ENCODE measurements at regions not wholly inside any gene's neighbourhood (a gene's known extent, or its start where the extent isn't known, plus 50 kb on each side); places are given as distances from the start of the nearest gene placed in this dataset.

GRCh38 chr13:20334309-20334708, 102.2 kb upstream of the GJB6 start:
- no peak for TF ChIP-seq CTCF (IDR thresholded peaks at IDR 0.05)
- ATAC-seq (ENCODE audit: low FRiP score) (no peak), DNase-seq (ENCODE audit: low spot score) (no peak)

DNA sequence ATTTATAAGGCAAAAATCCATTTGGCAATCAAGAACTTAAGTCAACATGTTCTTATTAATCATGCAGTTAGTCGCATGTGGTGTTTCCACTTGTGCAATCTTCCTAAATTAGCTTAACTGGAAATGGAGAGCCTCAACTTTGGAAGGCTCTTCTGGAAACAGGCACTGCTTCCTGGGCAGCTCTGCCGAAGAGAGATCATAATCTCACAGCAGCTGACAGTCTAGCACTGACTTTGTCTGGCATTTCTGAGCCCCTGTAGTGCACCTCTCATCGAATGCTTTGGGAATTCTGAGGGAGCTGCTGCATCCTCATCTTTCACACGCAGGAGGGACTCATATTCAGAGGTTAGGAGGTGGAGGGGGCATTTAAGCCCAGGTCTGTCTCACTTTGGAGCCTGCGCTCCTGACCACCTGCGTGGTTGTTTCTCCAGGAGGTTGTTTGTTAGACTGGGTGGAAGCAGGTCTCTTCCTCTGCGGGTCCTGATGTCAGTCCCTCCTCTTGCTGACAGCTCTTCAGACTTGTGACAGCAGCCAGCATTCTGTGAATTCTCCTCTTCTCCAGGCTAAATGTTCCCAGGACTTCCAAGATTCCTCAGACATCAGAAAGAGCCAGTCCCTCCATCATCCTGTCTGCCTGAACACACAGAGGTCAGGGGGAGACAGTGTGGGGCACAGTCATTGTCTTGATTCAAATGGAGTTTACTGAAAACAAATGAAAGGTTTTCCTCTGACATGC, 100.4 kb upstream of the GJB6 start:
- no peak for ATAC-seq (ENCODE audit: low FRiP score)
- no peak for DNase-seq (ENCODE audit: low spot score)
- no peak for TF ChIP-seq CTCF (IDR thresholded peaks at IDR 0.05)

DNA sequence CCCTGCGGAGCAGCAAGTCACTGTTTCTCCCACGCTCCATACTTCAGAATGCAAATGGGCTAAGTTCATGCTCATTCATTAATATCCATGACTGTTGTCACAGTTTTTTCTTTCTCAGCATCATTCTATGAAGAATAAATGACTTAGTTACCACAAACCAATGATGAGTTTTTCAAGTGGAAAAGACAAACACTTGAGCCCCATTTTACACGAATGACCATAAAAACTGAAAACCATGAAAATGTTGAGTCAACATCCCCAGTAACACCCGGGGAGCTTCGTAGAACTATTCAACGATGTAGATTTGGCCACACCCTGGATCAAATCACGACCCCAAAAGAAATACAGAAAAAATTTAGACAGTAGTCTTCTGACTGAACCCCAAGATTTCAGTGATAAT, 99.8 kb upstream of the GJB6 start:
- TF ChIP-seq CTCF (IDR thresholded peaks at IDR 0.05): no peak
- DNase-seq (ENCODE audit: low spot score): no peak
- no peak for ATAC-seq (ENCODE audit: low FRiP score)

- no peak for DNase-seq (ENCODE audit: low spot score)
- ATAC-seq (ENCODE audit: low FRiP score): no peak
- TF ChIP-seq CTCF (IDR thresholded peaks at IDR 0.05): no peak
These were observed 99.3 kb upstream of the GJB6 start for GRCh38 chr13:20331419-20331818.

GRCh38 chr13:20326809-20327208, 94.7 kb upstream of the GJB6 start:
- no peak for DNase-seq (ENCODE audit: low spot score)
- no peak for ATAC-seq (ENCODE audit: low FRiP score)
- TF ChIP-seq CTCF (IDR thresholded peaks at IDR 0.05): no peak

- TF ChIP-seq CTCF (IDR thresholded peaks at IDR 0.05): no peak
- DNase-seq (ENCODE audit: low spot score): no peak
These were observed 94.2 kb upstream of the GJB6 start for GRCh38 chr13:20326276-20326675.

DNA sequence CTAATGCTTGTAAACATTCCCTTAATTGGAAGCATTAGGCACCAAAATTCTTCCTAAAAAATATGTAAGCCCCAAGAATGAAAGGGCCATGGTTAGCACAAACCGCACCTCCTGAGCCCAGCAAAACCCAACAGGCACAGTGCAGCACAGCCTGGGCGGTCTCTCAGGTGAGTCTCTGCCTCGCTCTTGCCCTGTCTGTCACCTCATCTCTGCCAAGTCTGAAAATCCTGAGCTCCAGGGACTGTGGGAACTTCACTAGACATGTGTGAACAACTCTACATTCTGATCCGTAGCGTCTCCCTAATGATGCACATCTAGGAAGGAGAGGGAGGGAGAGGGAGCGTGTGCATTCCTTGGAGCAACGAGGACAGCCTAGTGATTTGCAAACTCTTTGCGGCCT, 88.8 kb upstream of the GJB6 start:
- TF ChIP-seq CTCF (IDR thresholded peaks at IDR 0.05): no peak
- DNase-seq (ENCODE audit: low spot score): no peak
- ATAC-seq (ENCODE audit: low FRiP score): no peak

More at GRCh38 chr13:20326276-20326675, 94.2 kb upstream of the GJB6 start:
- ATAC-seq (ENCODE audit: low FRiP score): no peak

Measured in omental fat pad (tissue), 3 donors.